IgD-negative memory B cell (primary cell): ENCODE measurements at regions not wholly inside any gene's neighbourhood (a gene's known extent, or its start where the extent isn't known, plus 50 kb on each side); places are given as distances from the start of the nearest gene placed in this dataset.
A peak's percentile ranks its signal among the peaks of the same experiment; 100 is the strongest.
"Not testable (repeated sequence)": the region's sequence is repeated elsewhere in the genome, so short reads cannot be mapped to it uniquely, and the experiment has no call there.

Experiments
- H3K27ac Mint-ChIP-seq, 3 donors: one replicate each; pipeline ENCODE4 v1.8.0; 2020 to 2022; ENCODE audit warnings: mild to moderate bottlenecking in 3 of 3, mixed read lengths in 3 of 3, moderate library complexity in 1 of 3
- H3K27me3 Mint-ChIP-seq: one replicate; pipeline ENCODE4 v1.8.0; 2021; ENCODE audit warnings: mixed read lengths
- H3K36me3 Mint-ChIP-seq: one replicate; pipeline ENCODE4 v1.8.0; 2020; ENCODE audit warnings: mild to moderate bottlenecking, mixed read lengths
- H3K4me1 Mint-ChIP-seq, 3 donors: one replicate each; pipeline ENCODE4 v1.8.0; 2020 to 2022; ENCODE audit warnings: mixed read lengths in 3 of 3, mild to moderate bottlenecking in 1 of 3
- H3K4me3 Mint-ChIP-seq, 4 donors: one replicate each; pipeline ENCODE4 v1.8.0; 2020 to 2022; ENCODE audit warnings: mild to moderate bottlenecking in 4 of 4, mixed read lengths in 4 of 4, moderate library complexity in 3 of 4
- H3K9me3 Mint-ChIP-seq, 3 donors: one replicate each; pipeline ENCODE4 v1.8.0; 2020 to 2021; ENCODE audit warnings: mixed read lengths in 3 of 3, mild to moderate bottlenecking in 1 of 3

DNA sequence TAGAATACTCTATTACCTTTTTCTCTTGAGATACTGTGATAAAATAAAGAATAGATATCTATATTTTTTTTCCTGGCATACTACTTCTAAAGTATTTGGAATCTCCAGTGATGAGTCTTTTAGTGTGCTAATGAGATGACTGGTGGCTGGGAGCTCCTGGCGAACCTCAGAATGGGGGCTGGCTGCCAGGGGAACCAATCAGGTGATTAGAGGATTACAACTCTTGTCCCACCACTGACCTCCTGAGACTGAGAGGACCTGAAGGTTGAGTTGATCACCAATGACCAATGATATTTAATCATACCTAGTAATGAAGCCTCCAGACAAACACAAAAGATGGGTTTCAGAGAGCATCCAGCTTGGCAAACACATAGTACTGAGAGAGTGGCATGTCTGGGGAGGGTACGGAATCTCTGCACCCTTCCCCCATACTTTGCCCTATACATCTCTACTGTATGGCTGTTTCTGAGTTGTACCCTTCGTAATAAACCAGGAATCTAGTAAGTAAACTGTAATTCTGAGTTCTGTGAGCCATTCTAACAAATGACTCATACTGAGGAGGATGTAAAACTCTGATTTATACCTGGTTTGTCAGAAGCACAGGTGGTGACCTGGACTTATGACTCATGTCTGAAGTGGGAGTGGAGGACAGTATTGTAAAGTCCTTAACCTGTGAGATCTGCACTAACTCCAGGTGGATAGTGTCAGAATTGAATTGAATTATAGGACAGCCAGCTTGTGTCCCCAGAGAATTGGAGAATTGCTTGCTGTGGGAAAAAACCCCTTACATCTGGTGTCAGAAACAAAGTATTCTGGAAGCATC, 325.3 kb upstream of the LRRC4C start:
- Mint-ChIP-seq H3K27ac (no peak overlapping the region), H3K9me3 (peaks cover 0 to 11% (median 4%) of the 10 kb centered on the region in 3 donors), H3K4me3 (no peak overlapping the region), H3K27me3 (no peaks in the 10 kb centered on the region), H3K36me3 (no peaks in the 10 kb centered on the region), H3K4me1 (no peaks in the 10 kb centered on the region)

DNA sequence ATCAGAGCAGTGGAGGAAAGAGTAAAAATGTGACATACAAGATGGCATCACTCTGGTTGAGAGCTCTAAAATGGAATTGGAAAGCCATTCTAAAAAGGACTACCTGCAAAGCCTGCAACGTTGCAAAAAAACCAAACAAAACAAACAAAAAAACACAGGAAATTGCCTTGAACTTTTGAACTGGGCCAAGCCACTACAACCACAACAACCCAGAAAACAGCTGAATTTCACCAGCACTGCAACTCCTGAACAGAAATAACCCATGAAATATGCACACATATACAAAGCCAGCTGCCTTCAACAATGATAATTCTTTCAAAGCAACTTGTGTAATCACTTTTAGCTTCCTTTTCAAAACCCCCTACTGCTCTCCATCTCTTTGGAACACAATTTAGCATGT, 326.6 kb upstream of the LRRC4C start:
- Mint-ChIP-seq H3K36me3 (no peaks in the 10 kb centered on the region), H3K27me3 (no peaks in the 10 kb centered on the region), H3K27ac (no peak overlapping the region), H3K4me3 (no peak overlapping the region), H3K9me3 (peaks cover 0 to 11% (median 4%) of the 10 kb centered on the region in 3 donors), H3K4me1 (no peaks in the 10 kb centered on the region)

- no peak overlapping the region for H3K27ac Mint-ChIP-seq
- H3K4me1 Mint-ChIP-seq, result no peaks in the 10 kb centered on the region
- no peaks in the 10 kb centered on the region for H3K27me3 Mint-ChIP-seq
- H3K36me3 Mint-ChIP-seq, result no peaks in the 10 kb centered on the region
- no peak overlapping the region for H3K4me3 Mint-ChIP-seq
- H3K9me3 Mint-ChIP-seq, result peaks cover 0 to 11% (median 4%) of the 10 kb centered on the region in 3 donors
Measured at GRCh38 chr11:41788177-41788576, 328.7 kb upstream of the LRRC4C start.

GRCh38 chr11:41789376-41789775, 329.9 kb upstream of the LRRC4C start:
- no peak overlapping the region for H3K27ac Mint-ChIP-seq
- no peak overlapping the region for H3K4me3 Mint-ChIP-seq
- no peaks in the 10 kb centered on the region for H3K4me1 Mint-ChIP-seq
- no peaks in the 10 kb centered on the region for H3K36me3 Mint-ChIP-seq
- no peaks in the 10 kb centered on the region for H3K27me3 Mint-ChIP-seq
- H3K9me3 Mint-ChIP-seq, result peaks cover 0 to 9% (median 4%) of the 10 kb centered on the region in 3 donors

- Mint-ChIP-seq H3K9me3 (peaks cover 0 to 4% (median 0%) of the 10 kb centered on the region in 3 donors), H3K27me3 (no peaks in the 10 kb centered on the region), H3K4me1 (no peaks in the 10 kb centered on the region), H3K27ac (no peak overlapping the region), H3K36me3 (no peaks in the 10 kb centered on the region), H3K4me3 (no peak overlapping the region)
Measured at GRCh38 chr11:41795004-41795403, 335.6 kb upstream of the LRRC4C start.

DNA sequence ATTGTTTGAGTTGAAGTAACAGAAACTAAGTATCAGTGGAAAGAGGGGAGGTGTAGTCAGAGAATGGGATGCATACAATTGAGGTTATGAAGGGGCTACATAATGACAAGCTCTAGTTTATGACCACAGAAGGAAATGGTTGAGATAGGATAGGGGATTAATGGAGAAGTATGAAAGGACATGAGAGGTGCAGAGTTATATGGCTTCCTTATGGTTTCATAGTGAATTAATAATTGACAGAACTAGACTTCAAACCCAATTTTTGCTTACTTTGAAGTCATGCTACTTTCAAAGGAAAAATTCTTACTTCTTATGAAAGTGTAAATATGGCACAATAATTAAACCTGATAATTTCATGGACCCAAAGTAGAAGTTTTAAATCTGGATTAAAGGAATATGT, 340.3 kb upstream of the LRRC4C start:
- Mint-ChIP-seq H3K27ac (no peak overlapping the region), H3K4me3 (no peak overlapping the region), H3K36me3 (no peaks in the 10 kb centered on the region), H3K9me3 (peaks cover 3 to 6% (median 4%) of the 10 kb centered on the region in 3 donors), H3K27me3 (no peaks in the 10 kb centered on the region), H3K4me1 (no peaks in the 10 kb centered on the region)

GRCh38 chr11:41803895-41804294, 344.4 kb upstream of the LRRC4C start:
- no peak overlapping the region for H3K4me3 Mint-ChIP-seq
- H3K9me3 Mint-ChIP-seq, result peaks cover 3 to 5% (median 4%) of the 10 kb centered on the region in 3 donors
- H3K27ac Mint-ChIP-seq, result no peak overlapping the region
- no peaks in the 10 kb centered on the region for H3K4me1 Mint-ChIP-seq
- no peaks in the 10 kb centered on the region for H3K27me3 Mint-ChIP-seq
- no peaks in the 10 kb centered on the region for H3K36me3 Mint-ChIP-seq

- no peak overlapping the region for H3K4me3 Mint-ChIP-seq
- H3K27ac Mint-ChIP-seq, result no peak overlapping the region
- H3K9me3 Mint-ChIP-seq, result peaks cover 0 to 6% (median 3%) of the 10 kb centered on the region in 3 donors
- H3K4me1 Mint-ChIP-seq, result no peaks in the 10 kb centered on the region
- no peaks in the 10 kb centered on the region for H3K27me3 Mint-ChIP-seq
- no peaks in the 10 kb centered on the region for H3K36me3 Mint-ChIP-seq
Measured at GRCh38 chr11:41816396-41816795, 356.9 kb upstream of the LRRC4C start.

DNA sequence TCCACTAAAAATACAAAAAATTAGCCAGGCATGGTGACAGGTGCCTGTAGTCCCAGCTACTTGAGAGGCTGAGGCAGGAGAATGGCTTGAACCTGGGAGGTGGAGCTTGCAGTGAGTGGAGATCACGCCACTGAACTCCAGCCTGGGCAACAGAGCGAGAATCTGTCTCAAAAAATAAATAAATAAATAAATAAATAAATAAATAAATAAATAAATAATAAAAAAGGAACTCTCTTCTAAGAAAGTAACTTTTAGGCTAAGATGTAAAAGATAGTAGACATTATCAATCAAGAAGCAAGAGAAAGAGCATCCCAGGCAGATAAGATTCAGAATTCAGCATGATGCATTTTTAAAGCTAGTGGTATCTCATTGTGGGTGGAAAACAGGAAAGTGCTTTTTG, 364.8 kb upstream of the LRRC4C start:
- H3K9me3 Mint-ChIP-seq, H3K4me3 Mint-ChIP-seq, H3K4me1 Mint-ChIP-seq, H3K27me3 Mint-ChIP-seq, H3K36me3 Mint-ChIP-seq, H3K27ac Mint-ChIP-seq: not testable (repeated sequence)

DNA sequence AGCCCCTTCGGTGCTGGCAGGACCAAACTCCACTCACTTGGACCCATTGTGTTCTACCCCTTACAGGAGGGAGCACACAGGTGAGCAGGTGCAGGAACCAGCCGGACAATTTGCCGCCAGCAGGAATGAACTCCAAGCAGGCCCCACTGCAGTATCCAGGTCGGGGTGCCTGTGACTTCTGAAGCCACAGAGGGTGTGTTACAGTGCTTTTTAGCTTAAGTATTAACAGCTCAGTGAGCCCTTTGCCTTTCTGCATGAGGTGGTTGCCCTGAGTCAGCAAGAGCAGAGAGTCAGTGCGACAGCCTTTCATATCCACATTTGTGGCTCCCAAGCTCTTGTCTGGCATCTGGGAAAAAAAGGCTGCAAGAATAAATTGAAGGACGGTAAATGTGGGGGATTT, 366.6 kb upstream of the LRRC4C start:
- Mint-ChIP-seq H3K9me3 (peaks cover 0 to 8% (median 3%) of the 10 kb centered on the region in 3 donors), H3K27ac (no peak overlapping the region), H3K4me1 (no peaks in the 10 kb centered on the region), H3K4me3 (no peak overlapping the region), H3K27me3 (no peaks in the 10 kb centered on the region), H3K36me3 (peaks cover 2% of the 10 kb centered on the region)

GRCh38 chr11:41836431-41836830, 377.0 kb upstream of the LRRC4C start:
- Mint-ChIP-seq H3K4me1 (no peaks in the 10 kb centered on the region), H3K27ac (no peak overlapping the region), H3K4me3 (no peak overlapping the region), H3K9me3 (peaks cover 3 to 6% (median 5%) of the 10 kb centered on the region in 3 donors), H3K36me3 (no peaks in the 10 kb centered on the region), H3K27me3 (no peaks in the 10 kb centered on the region)

GRCh38 chr11:41842673-41843072, 383.2 kb upstream of the LRRC4C start:
- H3K9me3 Mint-ChIP-seq, result peaks cover 0 to 9% (median 5%) of the 10 kb centered on the region in 3 donors
- H3K27me3 Mint-ChIP-seq, result no peaks in the 10 kb centered on the region
- no peaks in the 10 kb centered on the region for H3K36me3 Mint-ChIP-seq
- H3K27ac Mint-ChIP-seq, result peak overlapping the region in 1 of 3 donors; percentile 53
- no peak overlapping the region for H3K4me3 Mint-ChIP-seq
- H3K4me1 Mint-ChIP-seq, result no peaks in the 10 kb centered on the region

DNA sequence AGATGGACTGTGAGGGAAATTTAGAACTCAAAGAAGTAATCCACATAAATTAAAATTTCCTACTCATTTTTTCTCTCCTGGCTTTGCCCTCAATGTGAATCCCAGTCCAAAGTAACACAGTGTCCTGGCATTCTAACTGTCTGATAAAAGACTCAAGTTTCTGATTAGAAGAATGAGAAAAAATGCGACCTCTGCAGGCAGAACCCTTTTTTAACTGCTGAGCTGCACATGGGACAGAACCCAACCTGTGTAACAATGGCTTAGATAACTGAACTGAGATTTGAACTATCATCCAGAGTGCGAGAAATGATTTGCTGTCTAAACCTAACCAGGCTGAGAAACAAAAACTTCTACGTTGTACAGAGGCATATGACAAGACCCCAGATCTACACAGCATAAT, 385.6 kb upstream of the LRRC4C start:
- Mint-ChIP-seq H3K4me1 (no peaks in the 10 kb centered on the region), H3K9me3 (peaks cover 0 to 7% (median 5%) of the 10 kb centered on the region in 3 donors), H3K27me3 (no peaks in the 10 kb centered on the region), H3K4me3 (no peak overlapping the region), H3K27ac (no peak overlapping the region), H3K36me3 (no peaks in the 10 kb centered on the region)

DNA sequence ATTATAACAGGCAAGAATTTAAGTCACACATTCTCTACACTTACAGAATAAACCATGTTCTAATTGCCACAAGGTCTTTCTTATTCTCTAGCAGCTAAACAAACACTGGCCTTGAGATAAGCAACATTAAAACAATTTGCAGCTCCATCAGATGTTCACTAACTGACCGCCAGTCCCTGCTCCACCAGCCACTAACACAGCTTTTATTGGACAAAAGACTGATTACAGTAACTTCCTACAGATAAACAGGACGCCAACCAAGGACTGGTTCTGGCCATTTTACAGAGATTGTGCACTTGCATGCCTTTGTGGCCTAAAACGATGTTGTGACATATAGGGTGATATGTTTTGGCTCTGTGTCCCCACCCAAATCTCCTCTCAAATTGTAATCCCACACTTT, 388.9 kb upstream of the LRRC4C start:
- peaks cover 1 to 7% (median 6%) of the 10 kb centered on the region in 3 donors for H3K9me3 Mint-ChIP-seq
- no peaks in the 10 kb centered on the region for H3K36me3 Mint-ChIP-seq
- H3K4me1 Mint-ChIP-seq, result no peaks in the 10 kb centered on the region
- no peak overlapping the region for H3K27ac Mint-ChIP-seq
- H3K4me3 Mint-ChIP-seq, result no peak overlapping the region
- H3K27me3 Mint-ChIP-seq, result no peaks in the 10 kb centered on the region

- peaks cover 1 to 7% (median 6%) of the 10 kb centered on the region in 3 donors for H3K9me3 Mint-ChIP-seq
- no peaks in the 10 kb centered on the region for H3K27me3 Mint-ChIP-seq
- no peaks in the 10 kb centered on the region for H3K36me3 Mint-ChIP-seq
- no peak overlapping the region for H3K27ac Mint-ChIP-seq
- H3K4me3 Mint-ChIP-seq, result no peak overlapping the region
- H3K4me1 Mint-ChIP-seq, result no peaks in the 10 kb centered on the region
Measured at GRCh38 chr11:41849250-41849649, 389.8 kb upstream of the LRRC4C start.

DNA sequence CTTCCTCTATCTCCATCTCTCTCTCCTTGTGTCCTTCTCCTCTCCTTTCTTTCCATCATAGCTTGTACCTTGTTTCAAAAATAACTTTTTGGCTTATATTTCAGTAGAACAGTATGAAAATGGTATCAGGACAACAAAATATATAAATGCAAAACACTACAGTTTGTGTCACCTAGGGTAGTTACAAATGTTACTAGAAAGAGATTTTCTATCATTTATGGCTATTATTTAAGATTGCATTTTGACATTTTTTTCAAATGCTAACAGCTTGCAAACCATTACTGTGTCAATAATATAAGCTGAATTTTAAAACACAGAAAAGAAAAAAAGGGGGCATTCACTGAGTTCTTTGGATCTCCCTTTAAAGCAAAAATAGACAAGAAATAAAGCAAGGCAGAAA, 392.3 kb upstream of the LRRC4C start:
- Mint-ChIP-seq H3K27ac (no peak overlapping the region), H3K27me3 (no peaks in the 10 kb centered on the region), H3K36me3 (no peaks in the 10 kb centered on the region), H3K4me1 (no peaks in the 10 kb centered on the region), H3K4me3 (no peak overlapping the region), H3K9me3 (peaks cover 1 to 9% (median 6%) of the 10 kb centered on the region in 3 donors)
